ENCODE measurements at regions not wholly inside any gene's neighbourhood (a gene's known extent, or its start where the extent isn't known, plus 50 kb on each side); places are given as distances from the start of the nearest gene placed in this dataset.

GRCh38 chr7:18140943-18141342, 113.3 kb upstream of the PRPS1L1 start:
- TF ChIP-seq CREB1 (CRISPR knock-in tag; IDR thresholded peaks at IDR 0.05) (no peak), ZNF396 (CRISPR knock-in tag; IDR thresholded peaks at IDR 0.05; ENCODE audit: borderline replicate concordance) (no peak), ATF2 (CRISPR knock-in tag; IDR thresholded peaks at IDR 0.05; ENCODE audit: borderline replicate concordance, low read depth) (no peak), MAX (CRISPR knock-in tag; IDR thresholded peaks at IDR 0.05) (no peak), CTCF (IDR thresholded peaks at IDR 0.05) (no peak), USF1 (CRISPR knock-in tag; IDR thresholded peaks at IDR 0.05) (no peak)
- TF ChIP-seq, protein P1, sequence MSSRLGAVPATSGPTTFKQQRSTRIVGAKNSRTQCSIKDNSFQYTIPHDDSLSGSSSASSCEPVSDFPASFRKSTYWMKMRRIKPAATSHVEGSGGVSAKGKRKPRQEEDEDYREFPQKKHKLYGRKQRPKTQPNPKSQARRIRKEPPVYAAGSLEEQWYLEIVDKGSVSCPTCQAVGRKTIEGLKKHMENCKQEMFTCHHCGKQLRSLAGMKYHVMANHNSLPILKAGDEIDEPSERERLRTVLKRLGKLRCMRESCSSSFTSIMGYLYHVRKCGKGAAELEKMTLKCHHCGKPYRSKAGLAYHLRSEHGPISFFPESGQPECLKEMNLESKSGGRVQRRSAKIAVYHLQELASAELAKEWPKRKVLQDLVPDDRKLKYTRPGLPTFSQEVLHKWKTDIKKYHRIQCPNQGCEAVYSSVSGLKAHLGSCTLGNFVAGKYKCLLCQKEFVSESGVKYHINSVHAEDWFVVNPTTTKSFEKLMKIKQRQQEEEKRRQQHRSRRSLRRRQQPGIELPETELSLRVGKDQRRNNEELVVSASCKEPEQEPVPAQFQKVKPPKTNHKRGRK (CRISPR knock-in tag; IDR thresholded peaks at IDR 0.05; ENCODE audit: borderline replicate concordance), result no peak
